Astrocyte of the cerebellum (primary cell): ENCODE measurements at regions not wholly inside any gene's neighbourhood (a gene's known extent, or its start where the extent isn't known, plus 50 kb on each side); places are given as distances from the start of the nearest gene placed in this dataset.

Experiments
- DNase-seq: peaks from one replicate; pipeline ENCODE4 v3.0.0-alpha.2; 2011; ENCODE audit warnings: low read depth
- H3K4me3 ChIP-seq: 2 replicates; pipeline ENCODE4 v1.5.1; 2011; ENCODE audit warnings: mild to moderate bottlenecking, low read depth, low read length, moderate library complexity
- in situ Hi-C: cut with HindIII; loops from 2 replicates; pipeline ENCODE4 v1.10.0; 2017; ENCODE audit warnings: low sequenced_read_pairs
- TF ChIP-seq, protein P1 (sequence below): IDR thresholded peaks from 2 replicates; pipeline ENCODE4 v1.5.1; 2012; ENCODE audit warnings: low read length, low read depth, moderate library complexity, mild to moderate bottlenecking; ENCODE audit errors: missing control alignments

DNA sequence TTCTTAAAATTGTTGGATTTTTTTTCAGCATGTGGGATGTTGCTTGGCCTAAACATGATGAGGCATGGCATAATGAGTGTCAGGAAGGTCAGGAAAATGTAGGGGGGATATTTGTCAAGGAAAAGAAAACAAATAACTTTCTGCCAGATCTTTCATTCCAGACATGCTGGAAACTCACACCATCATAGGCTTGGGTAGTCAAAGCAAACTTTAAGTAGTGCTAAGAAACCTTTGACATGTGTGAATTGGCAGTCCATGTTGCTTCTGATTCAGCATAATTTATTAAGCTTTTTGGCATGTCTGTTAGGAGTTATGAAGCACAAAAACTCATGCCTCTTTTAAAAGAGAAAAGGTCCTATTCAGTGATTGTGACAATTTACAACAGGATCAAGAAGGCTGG is 61.3 kb upstream of the MTAP start:
- in situ Hi-C loops, result no loop called here
- peak; percentile 16 for DNase-seq
- H3K4me3 ChIP-seq, result no peak overlapping the region
- TF ChIP-seq, protein P1, sequence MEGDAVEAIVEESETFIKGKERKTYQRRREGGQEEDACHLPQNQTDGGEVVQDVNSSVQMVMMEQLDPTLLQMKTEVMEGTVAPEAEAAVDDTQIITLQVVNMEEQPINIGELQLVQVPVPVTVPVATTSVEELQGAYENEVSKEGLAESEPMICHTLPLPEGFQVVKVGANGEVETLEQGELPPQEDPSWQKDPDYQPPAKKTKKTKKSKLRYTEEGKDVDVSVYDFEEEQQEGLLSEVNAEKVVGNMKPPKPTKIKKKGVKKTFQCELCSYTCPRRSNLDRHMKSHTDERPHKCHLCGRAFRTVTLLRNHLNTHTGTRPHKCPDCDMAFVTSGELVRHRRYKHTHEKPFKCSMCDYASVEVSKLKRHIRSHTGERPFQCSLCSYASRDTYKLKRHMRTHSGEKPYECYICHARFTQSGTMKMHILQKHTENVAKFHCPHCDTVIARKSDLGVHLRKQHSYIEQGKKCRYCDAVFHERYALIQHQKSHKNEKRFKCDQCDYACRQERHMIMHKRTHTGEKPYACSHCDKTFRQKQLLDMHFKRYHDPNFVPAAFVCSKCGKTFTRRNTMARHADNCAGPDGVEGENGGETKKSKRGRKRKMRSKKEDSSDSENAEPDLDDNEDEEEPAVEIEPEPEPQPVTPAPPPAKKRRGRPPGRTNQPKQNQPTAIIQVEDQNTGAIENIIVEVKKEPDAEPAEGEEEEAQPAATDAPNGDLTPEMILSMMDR, result no peak

GRCh38 chr9:21744320-21744719 is 58.1 kb upstream of the MTAP start:
- in situ Hi-C loops, result no loop called here
- DNase-seq, result no peak
- no peak overlapping the region for H3K4me3 ChIP-seq
- TF ChIP-seq, protein P1, result no peak

- no peak overlapping the region for H3K4me3 ChIP-seq
- DNase-seq, result no peak
- in situ Hi-C loops, result no loop called here
- TF ChIP-seq, protein P1, result no peak
Observed at GRCh38 chr9:21744841-21745240, 57.6 kb upstream of the MTAP start.

DNA sequence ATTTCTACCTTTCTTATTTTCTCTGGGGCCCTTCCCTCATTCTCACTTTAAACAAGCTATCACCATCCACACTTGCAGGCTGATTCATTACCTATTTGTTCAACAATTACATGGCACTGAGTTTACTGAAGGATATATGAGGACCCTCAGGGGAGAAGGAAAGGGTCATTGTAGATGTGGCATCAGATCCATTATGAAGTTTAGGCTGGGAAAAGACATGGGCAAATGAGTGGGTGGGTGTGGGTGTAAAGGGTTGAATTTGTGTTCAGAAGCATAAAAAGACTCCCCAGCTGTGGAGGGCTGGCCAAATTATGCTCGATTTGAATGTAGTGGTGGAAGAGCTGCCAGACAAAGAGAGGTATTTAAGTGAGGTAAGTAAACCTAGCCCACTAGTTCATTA is 55.9 kb upstream of the MTAP start:
- no peak for DNase-seq
- H3K4me3 ChIP-seq, result no peak overlapping the region
- TF ChIP-seq, protein P1, result no peak
- in situ Hi-C loops, result no loop called here

DNA sequence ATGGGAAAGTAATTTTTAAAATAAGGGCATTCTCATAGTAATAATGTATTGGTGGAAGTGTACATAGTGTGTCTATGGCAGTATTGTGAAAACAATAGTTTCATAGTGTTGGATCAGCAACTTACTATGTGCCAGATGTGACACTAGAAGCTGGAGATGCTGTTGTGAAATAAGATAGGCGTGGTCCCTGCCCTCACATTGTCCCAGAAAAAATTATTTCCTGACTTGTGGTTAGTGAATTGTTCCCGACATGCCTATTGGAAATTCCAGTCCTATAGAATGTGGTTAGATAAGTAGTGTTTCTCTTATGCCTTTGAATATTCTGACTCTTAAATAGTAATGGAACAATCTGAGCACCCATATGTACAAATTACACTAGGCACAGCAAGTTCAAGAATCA is 55.3 kb upstream of the MTAP start:
- TF ChIP-seq, protein P1, result no peak
- in situ Hi-C loops, result no loop called here
- no peak overlapping the region for H3K4me3 ChIP-seq
- no peak for DNase-seq

GRCh38 chr9:21750021-21750735 is 52.3 kb upstream of the MTAP start:
- TF ChIP-seq, protein P1, result no peak
- DNase-seq, result peak; percentile 49
- in situ Hi-C loops, result loop anchor here (10.0 kb wide), 1 partner anchor 55 kb away; no protein-coding TSS in a partner anchor
- no peak overlapping the region for H3K4me3 ChIP-seq
